BLaER1 (cell line): ENCODE measurements at regions not wholly inside any gene's neighbourhood (a gene's known extent, or its start where the extent isn't known, plus 50 kb on each side); places are given as distances from the start of the nearest gene placed in this dataset.

Experiments
- H3K27ac ChIP-seq: shearing (Covaris generic); formaldehyde crosslinking; 2 replicates; pipeline ENCODE4 v1.8.1; 2022
- H3K27me3 ChIP-seq: shearing (Covaris generic); formaldehyde crosslinking; 2 replicates; pipeline ENCODE4 v1.8.1; 2022
- H3K36me3 ChIP-seq: shearing (Covaris generic); formaldehyde crosslinking; 2 replicates; pipeline ENCODE4 v1.8.1; 2022
- H3K4me1 ChIP-seq: shearing (Covaris generic); formaldehyde crosslinking; 2 replicates; pipeline ENCODE4 v1.8.1; 2022
- H3K4me2 ChIP-seq: shearing (Covaris generic); formaldehyde crosslinking; 2 replicates; pipeline ENCODE4 v1.8.1; 2022
- H3K4me3 ChIP-seq: shearing (Covaris generic); formaldehyde crosslinking; 2 replicates; pipeline ENCODE4 v1.8.1; 2022
- H3K9ac ChIP-seq: shearing (Covaris generic); formaldehyde crosslinking; 2 replicates; pipeline ENCODE4 v1.8.1; 2022
- H3K9me3 ChIP-seq: shearing (Covaris generic); formaldehyde crosslinking; 2 replicates; pipeline ENCODE4 v1.8.1; 2022
- H4K20me1 ChIP-seq: shearing (Covaris generic); formaldehyde crosslinking; 2 replicates; pipeline ENCODE4 v1.8.1; 2022
- Cebpa-rat ChIP-seq: shearing (Covaris generic); IDR thresholded peaks from 2 replicates; pipeline ENCODE4 v1.8.1; 2022

- no peaks in the 10 kb centered on the region for H4K20me1 ChIP-seq
- TF ChIP-seq Cebpa-rat, result no peak
- H3K4me2 ChIP-seq, result no peak overlapping the region
- H3K9me3 ChIP-seq, result no peaks in the 10 kb centered on the region
- no peak overlapping the region for H3K4me3 ChIP-seq
- H3K9ac ChIP-seq, result no peak overlapping the region
- H3K27ac ChIP-seq, result no peak overlapping the region
- H3K36me3 ChIP-seq, result no peaks in the 10 kb centered on the region
- H3K27me3 ChIP-seq, result no peaks in the 10 kb centered on the region
- H3K4me1 ChIP-seq, result 0 out of 2 replicates have a peak, but pooled peaks cover 5% of the 10 kb centered on the region
These were observed 112.7 kb upstream of the DLX2 start for GRCh38 chr2:172215172-172215935.

- no peak overlapping the region for H3K9ac ChIP-seq
- H3K4me2 ChIP-seq, result no peak overlapping the region
- TF ChIP-seq Cebpa-rat, result no peak
- H3K4me3 ChIP-seq, result no peak overlapping the region
- H3K4me1 ChIP-seq, result 0 out of 2 replicates have a peak, but pooled peaks cover 5% of the 10 kb centered on the region
- no peaks in the 10 kb centered on the region for H3K27me3 ChIP-seq
- H3K9me3 ChIP-seq, result no peaks in the 10 kb centered on the region
- H3K27ac ChIP-seq, result no peak overlapping the region
- no peaks in the 10 kb centered on the region for H3K36me3 ChIP-seq
- H4K20me1 ChIP-seq, result no peaks in the 10 kb centered on the region
These were observed 113.2 kb upstream of the DLX2 start for GRCh38 chr2:172215936-172216335.

GRCh38 chr2:172216477-172216876 is 113.8 kb upstream of the DLX2 start:
- Histone ChIP-seq H3K4me1 (0 out of 2 replicates have a peak, but pooled peaks cover 5% of the 10 kb centered on the region), H3K27ac (no peak overlapping the region), H4K20me1 (no peaks in the 10 kb centered on the region), H3K4me3 (no peak overlapping the region), H3K9me3 (no peaks in the 10 kb centered on the region), H3K27me3 (no peaks in the 10 kb centered on the region), H3K9ac (no peak overlapping the region), H3K4me2 (no peak overlapping the region), H3K36me3 (no peaks in the 10 kb centered on the region)
- no peak for TF ChIP-seq Cebpa-rat

- H3K4me3 ChIP-seq, result no peak overlapping the region
- H3K4me1 ChIP-seq, result no peaks in the 10 kb centered on the region
- no peak overlapping the region for H3K9ac ChIP-seq
- no peak overlapping the region for H3K27ac ChIP-seq
- H3K9me3 ChIP-seq, result no peaks in the 10 kb centered on the region
- no peaks in the 10 kb centered on the region for H3K27me3 ChIP-seq
- TF ChIP-seq Cebpa-rat, result no peak
- H3K4me2 ChIP-seq, result no peak overlapping the region
- H4K20me1 ChIP-seq, result no peaks in the 10 kb centered on the region
- H3K36me3 ChIP-seq, result no peaks in the 10 kb centered on the region
These were observed 116.5 kb upstream of the DLX2 start for GRCh38 chr2:172219201-172219600.

GRCh38 chr2:172220121-172220520 is 117.4 kb upstream of the DLX2 start:
- H3K36me3 ChIP-seq, result no peaks in the 10 kb centered on the region
- no peak overlapping the region for H3K4me2 ChIP-seq

GRCh38 chr2:172223601-172224054 is 120.9 kb upstream of the DLX2 start:
- Histone ChIP-seq H3K27me3 (no peaks in the 10 kb centered on the region), H3K4me2 (no peak overlapping the region), H3K4me3 (no peak overlapping the region), H3K27ac (no peak overlapping the region), H3K36me3 (no peaks in the 10 kb centered on the region), H3K9me3 (no peaks in the 10 kb centered on the region), H4K20me1 (no peaks in the 10 kb centered on the region), H3K9ac (no peak overlapping the region), H3K4me1 (no peaks in the 10 kb centered on the region)
- no peak for TF ChIP-seq Cebpa-rat

More at GRCh38 chr2:172220121-172220520, 117.4 kb upstream of the DLX2 start:
- TF ChIP-seq Cebpa-rat, result no peak
- H4K20me1 ChIP-seq, result no peaks in the 10 kb centered on the region
- H3K9ac ChIP-seq, result no peak overlapping the region
- H3K4me3 ChIP-seq, result no peak overlapping the region
- no peaks in the 10 kb centered on the region for H3K27me3 ChIP-seq
- no peaks in the 10 kb centered on the region for H3K4me1 ChIP-seq
- H3K27ac ChIP-seq, result no peak overlapping the region
- H3K9me3 ChIP-seq, result no peaks in the 10 kb centered on the region

GRCh38 chr2:172225786-172226185 is 123.1 kb upstream of the DLX2 start:
- no peak overlapping the region for H3K27ac ChIP-seq
- no peaks in the 10 kb centered on the region for H4K20me1 ChIP-seq
- H3K9me3 ChIP-seq, result no peaks in the 10 kb centered on the region
- H3K4me2 ChIP-seq, result no peak overlapping the region
- no peak for TF ChIP-seq Cebpa-rat
- no peak overlapping the region for H3K4me3 ChIP-seq
- no peaks in the 10 kb centered on the region for H3K27me3 ChIP-seq
- no peaks in the 10 kb centered on the region for H3K36me3 ChIP-seq
- H3K4me1 ChIP-seq, result no peaks in the 10 kb centered on the region
- no peak overlapping the region for H3K9ac ChIP-seq

GRCh38 chr2:172226244-172227061 is 123.8 kb upstream of the DLX2 start:
- Histone ChIP-seq H3K4me3 (no peak overlapping the region), H3K4me1 (no peaks in the 10 kb centered on the region), H3K36me3 (no peaks in the 10 kb centered on the region), H3K9ac (no peak overlapping the region), H3K27ac (no peak overlapping the region), H3K4me2 (no peak overlapping the region), H4K20me1 (no peaks in the 10 kb centered on the region), H3K9me3 (no peaks in the 10 kb centered on the region), H3K27me3 (no peaks in the 10 kb centered on the region)
- TF ChIP-seq Cebpa-rat, result no peak

GRCh38 chr2:172227719-172228118 is 125.0 kb upstream of the DLX2 start:
- Histone ChIP-seq H3K36me3 (no peaks in the 10 kb centered on the region), H3K4me1 (no peaks in the 10 kb centered on the region), H3K4me3 (no peak overlapping the region), H3K27me3 (peaks cover 3% of the 10 kb centered on the region; the same call in 1 of the 2 replicates), H3K27ac (no peak overlapping the region), H3K4me2 (no peak overlapping the region), H3K9ac (no peak overlapping the region), H4K20me1 (no peaks in the 10 kb centered on the region), H3K9me3 (no peaks in the 10 kb centered on the region)
- TF ChIP-seq Cebpa-rat, result no peak
